Thyroid gland (tissue), 4 donors: ENCODE measurements at regions not wholly inside any gene's neighbourhood (a gene's known extent, or its start where the extent isn't known, plus 50 kb on each side); places are given as distances from the start of the nearest gene placed in this dataset.
A peak's percentile ranks its signal among the peaks of the same experiment; 100 is the strongest.

Experiments used
- DNase-seq, 2 donors: peaks; one replicate each; pipeline ENCODE4 v3.0.0-alpha.2; 2019
- H3K27ac ChIP-seq, 3 donors: fragments of 200-600 bp; sonication (generic); 1 replicate in 2 of 3; 2 replicates in 1 of 3; pipeline ENCODE4 v1.5.1; 2016 to 2019; ENCODE audit warnings: mild to moderate bottlenecking in 1 of 3, moderate library complexity in 1 of 3
- H3K27me3 ChIP-seq: fragments of 200-600 bp; sonication (generic); one replicate; pipeline ENCODE4 v1.5.1; 2019
- H3K36me3 ChIP-seq, 2 donors: fragments of 200-600 bp; sonication (generic); one replicate each; pipeline ENCODE4 v1.5.1; 2016 to 2019
- H3K4me1 ChIP-seq, 2 donors: fragments of 200-600 bp; sonication (generic); one replicate each; pipeline ENCODE4 v1.5.1; 2017 to 2019
- H3K4me3 ChIP-seq, 3 donors: fragments of 200-600 bp; sonication (generic); replicated peaks in 1 of 3; 1 replicate in 2 of 3; 2 replicates in 1 of 3; pipeline ENCODE4 v1.5.1; 2016; ENCODE audit warnings: mild to moderate bottlenecking in 1 of 3
- H3K9me3 ChIP-seq: fragments of 200-600 bp; sonication (generic); one replicate; pipeline ENCODE4 v1.5.1; 2017
- CTCF ChIP-seq, 6 experiments: fragments of 200-600 bp in 3 of 6; fragments of 450-650 bp in 3 of 6; sonication (generic) in 3 of 6; IDR thresholded peaks; one replicate each; pipeline ENCODE4 v1.5.1; 2016 to 2019; ENCODE audit warnings: antibody characterized with exemption in 6 of 6, mild to moderate bottlenecking in 2 of 6, inconsistent platforms in 1 of 6, moderate library complexity in 1 of 6
- POLR2A ChIP-seq, 2 donors: fragments of 450-650 bp; IDR thresholded peaks; one replicate each; pipeline ENCODE4 v1.6.1; 2017; ENCODE audit warnings: antibody characterized with exemption in 2 of 2, mild to moderate bottlenecking in 2 of 2, moderate library complexity in 1 of 2
- WGBS, 2 donors: methylation state at CpG; one replicate each; pipeline ENCODE4 v1.1.5; 2017; 5-methylcytosine and 5-hydroxymethylcytosine counted together
- intact Hi-C: fragments of 100-400 bp; cut with DNase I; formaldehyde crosslinking; loops from one replicate; pipeline ENCODE4 v1.15.1; 2023

DNA sequence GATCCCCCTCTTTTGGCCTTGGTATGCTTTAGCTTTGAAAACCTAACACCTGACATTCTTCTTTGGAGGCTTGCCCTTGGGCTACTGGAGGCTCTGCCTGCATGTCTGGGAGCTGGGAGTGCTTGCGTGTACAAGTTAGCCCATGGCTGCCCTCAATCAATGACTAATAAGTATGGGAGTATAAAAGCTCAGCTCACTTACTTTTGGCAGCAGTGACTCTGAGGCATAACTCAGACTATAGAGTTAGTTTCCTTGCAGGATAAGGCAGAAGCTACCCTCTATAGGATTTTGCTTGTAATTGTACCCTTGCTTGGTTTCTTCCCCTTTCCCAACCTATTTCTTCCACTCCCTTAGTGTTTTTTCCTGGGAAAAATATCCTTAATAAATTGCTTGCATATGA lies 247.9 kb downstream of the PPP1R2C start:
- no peaks in the 10 kb centered on the region for H3K27me3 ChIP-seq
- no peak overlapping the region for H3K4me3 ChIP-seq
- H3K4me1 ChIP-seq = no peaks in the 10 kb centered on the region
- no peaks in the 10 kb centered on the region for H3K9me3 ChIP-seq
- TF ChIP-seq CTCF (IDR thresholded peaks at IDR 0.05) = no peak
- TF ChIP-seq POLR2A (IDR thresholded peaks at IDR 0.05) = no peak
- no peak overlapping the region for H3K27ac ChIP-seq
- no peaks in the 10 kb centered on the region for H3K36me3 ChIP-seq
- intact Hi-C loops = no loop called here
- no peak for DNase-seq
- 100% methylated on average over 1 of the region's 1 CpG for WGBS, 2 donors

DNA sequence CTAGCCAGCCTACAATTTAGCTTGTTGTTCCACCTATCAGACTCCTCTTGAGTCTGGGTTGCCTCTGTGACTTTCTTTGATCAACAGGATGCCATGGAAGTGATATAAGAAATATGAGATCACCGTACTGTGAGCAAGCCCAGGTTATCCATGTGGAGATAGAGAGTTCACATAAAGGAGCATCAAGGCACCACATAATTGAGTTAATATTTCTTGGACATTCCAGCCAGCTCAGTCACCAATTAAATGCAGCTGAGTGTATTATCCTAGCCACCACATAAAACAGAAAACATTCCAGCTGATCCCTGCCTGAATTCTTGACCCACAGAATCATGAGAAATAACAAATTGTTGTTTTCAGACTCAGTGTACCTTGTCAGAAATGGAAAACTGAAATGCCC lies 253.6 kb downstream of the PPP1R2C start:
- no peak for TF ChIP-seq POLR2A (IDR thresholded peaks at IDR 0.05)
- H3K36me3 ChIP-seq = no peaks in the 10 kb centered on the region
- no peak for DNase-seq
- H3K27me3 ChIP-seq = no peaks in the 10 kb centered on the region
- no peaks in the 10 kb centered on the region for H3K4me1 ChIP-seq
- no peaks in the 10 kb centered on the region for H3K9me3 ChIP-seq
- no peak overlapping the region for H3K4me3 ChIP-seq
- intact Hi-C loops = no loop called here
- WGBS, 2 donors = 75 to 86% methylated on average over 1 of the region's 1 CpG
- H3K27ac ChIP-seq = no peak overlapping the region

- H3K4me1 ChIP-seq = no peaks in the 10 kb centered on the region
- no peak for TF ChIP-seq CTCF (IDR thresholded peaks at IDR 0.05)
- H3K9me3 ChIP-seq = no peaks in the 10 kb centered on the region
- peak in 1 of 2 donors; percentile 3 for DNase-seq
- H3K36me3 ChIP-seq = no peaks in the 10 kb centered on the region
- WGBS, 2 donors = 88 to 100% methylated on average over 1 of the region's 1 CpG
- no peaks in the 10 kb centered on the region for H3K27me3 ChIP-seq
- H3K27ac ChIP-seq = no peak overlapping the region
- intact Hi-C loops = no loop called here
- no peak overlapping the region for H3K4me3 ChIP-seq
Measured at GRCh38 chrX:42519666-42520231, 258.2 kb downstream of the PPP1R2C start.

GRCh38 chrX:42515939-42516338 lies 262.0 kb downstream of the PPP1R2C start:
- Histone ChIP-seq H3K9me3 (no peaks in the 10 kb centered on the region), H3K4me3 (no peak overlapping the region), H3K4me1 (no peaks in the 10 kb centered on the region), H3K36me3 (no peaks in the 10 kb centered on the region), H3K27ac (no peak overlapping the region), H3K27me3 (no peaks in the 10 kb centered on the region)
- intact Hi-C loops = no loop called here
- TF ChIP-seq POLR2A (IDR thresholded peaks at IDR 0.05) (no peak), CTCF (IDR thresholded peaks at IDR 0.05) (no peak)
- no peak for DNase-seq
- WGBS, 2 donors = 88 to 93% methylated on average over 1 of the region's 1 CpG

DNA sequence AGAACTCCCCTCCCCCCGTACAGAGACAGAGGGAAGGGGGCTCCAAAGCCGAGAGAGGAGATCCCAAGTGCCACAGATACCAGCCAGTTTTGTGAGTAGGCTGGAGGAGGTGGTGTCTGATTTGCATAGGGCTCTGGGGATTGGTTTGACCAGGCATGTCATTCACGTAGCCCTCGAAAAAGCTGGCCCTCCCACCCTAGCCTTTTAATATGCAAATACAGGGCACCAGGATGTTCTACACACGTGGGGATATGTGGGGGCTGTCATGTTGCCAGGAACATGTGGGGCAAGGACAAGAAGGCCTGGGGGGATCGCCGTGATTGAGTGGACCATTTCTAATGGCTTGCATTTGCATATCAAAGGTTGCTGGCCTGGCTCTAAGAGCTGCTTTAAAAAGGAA lies 272.9 kb downstream of the PPP1R2C start:
- Histone ChIP-seq H3K27me3 (no peaks in the 10 kb centered on the region), H3K4me1 (no peaks in the 10 kb centered on the region), H3K27ac (no peak overlapping the region), H3K4me3 (no peak overlapping the region), H3K9me3 (no peaks in the 10 kb centered on the region), H3K36me3 (no peaks in the 10 kb centered on the region)
- DNase-seq = no peak
- TF ChIP-seq POLR2A (IDR thresholded peaks at IDR 0.05) = no peak
- TF ChIP-seq CTCF (IDR thresholded peaks at IDR 0.05) = no peak
- intact Hi-C loops = no loop called here
- WGBS, 2 donors = 79 to 83% methylated on average over 7 of the region's 7 CpGs

DNA sequence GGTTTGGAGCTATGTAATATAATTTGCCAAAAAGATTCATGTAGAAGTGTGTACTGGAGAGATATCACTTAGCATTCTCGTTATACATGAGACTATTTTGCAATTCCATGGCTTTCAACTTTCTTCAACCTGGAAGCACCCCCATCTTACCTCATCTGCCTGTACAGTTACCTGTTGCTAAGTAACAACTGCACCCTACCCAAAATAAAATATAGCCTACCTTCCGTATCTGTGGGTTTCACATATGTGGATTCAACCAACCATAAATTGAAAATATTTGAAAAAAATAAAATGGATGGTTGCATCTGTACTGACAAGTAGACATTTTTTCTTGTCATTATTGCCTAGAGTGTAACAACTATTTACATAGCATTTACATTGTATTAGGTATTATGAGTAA lies 278.3 kb downstream of the PPP1R2C start:
- no peak for DNase-seq
- no peaks in the 10 kb centered on the region for H3K36me3 ChIP-seq
- no peaks in the 10 kb centered on the region for H3K27me3 ChIP-seq
- intact Hi-C loops = no loop called here
- WGBS, 2 donors = 92 to 94% methylated on average over 2 of the region's 2 CpGs
- TF ChIP-seq POLR2A (IDR thresholded peaks at IDR 0.05) = no peak
- no peak for TF ChIP-seq CTCF (IDR thresholded peaks at IDR 0.05)
- H3K4me1 ChIP-seq = no peaks in the 10 kb centered on the region
- no peak overlapping the region for H3K27ac ChIP-seq
- H3K9me3 ChIP-seq = no peaks in the 10 kb centered on the region
- H3K4me3 ChIP-seq = no peak overlapping the region
